HepG2 (cell line): ENCODE measurements at regions not wholly inside any gene's neighbourhood (a gene's known extent, or its start where the extent isn't known, plus 50 kb on each side); places are given as distances from the start of the nearest gene placed in this dataset.
A peak's percentile ranks its signal among the peaks of the same experiment; 100 is the strongest.
"Not testable (repeated sequence)": the region's sequence is repeated elsewhere in the genome, so short reads cannot be mapped to it uniquely, and the experiment has no call there.

Experiments
- ATAC-seq: fragments of 200-7000 bp; cut with Tn5 transposase; 3 replicates; pipeline ENCODE4 v1.9.1; 2020; ENCODE audit warnings: mild to moderate bottlenecking, moderate library complexity
- BruUV-seq: library from RNA; stranded (reverse); fragments of 400-500 nt; replicated peaks from 2 replicates; lab custom pipeline; 2021; lab: Mats Ljungman, UMichigan
- CTCF ChIA-PET: fragments of 300-600 bp; formaldehyde crosslinking; extraction: SDS; loops from one replicate; lab custom pipeline; 2021; ENCODE audit warnings: low total read pairs, inconsistent platforms, low intra/inter-chr PET ratio; lab: Yijun Ruan, JAX
- POLR2A ChIA-PET: fragments of 350-600 bp; sonication (Branson Sonifier 250); formaldehyde crosslinking; loops from one replicate; lab custom pipeline; 2020; ENCODE audit warnings: antibody characterized with exemption, inconsistent platforms; lab: Yijun Ruan, JAX
- DNase-seq: peaks from one replicate; pipeline ENCODE4 v3.0.0-alpha.2; 2015; ENCODE audit warnings: low spot score
- FAIRE-seq: peaks from 3 replicates; lab custom pipeline; 2011; peaks lifted over from hg19 to GRCh38; lab: Jason Lieb, UNC
- H2AFZ ChIP-seq: one replicate; pipeline ENCODE4 v1.6.1; 2011; ENCODE audit warnings: low read length, inconsistent platforms
- H3K27ac ChIP-seq: fragments of 300-600 bp; 3 replicates; pipeline ENCODE4 v1.8.0; 2011; ENCODE audit warnings: mixed run types, mild to moderate bottlenecking, mixed read lengths, low read length, inconsistent platforms; ENCODE audit not compliant: insufficient read depth; ENCODE audit errors: extremely low read length
- H3K27me3 ChIP-seq, 2 experiments: fragments of 200-600 bp in 1 of 2; 2 replicates in 1 of 2; 3 replicates in 1 of 2; pipeline versions ENCODE4 v1.6.0 to v1.8.0; 2011; ENCODE audit warnings: low read length in 2 of 2, mild to moderate bottlenecking in 2 of 2, moderate library complexity in 2 of 2, inconsistent platforms in 1 of 2; ENCODE audit not compliant: insufficient read depth in 2 of 2, control insufficient read depth in 1 of 2
- H3K36me3 ChIP-seq, 2 experiments: fragments of 200-600 bp in 1 of 2; replicated peaks in 1 of 2; 2 replicates in 1 of 2; 3 replicates in 1 of 2; pipeline versions ENCODE4 v1.5.1 to v1.8.0; 2011; ENCODE audit warnings: low read length in 2 of 2, inconsistent platforms in 1 of 2; ENCODE audit not compliant: insufficient read depth in 2 of 2, control insufficient read depth in 1 of 2
- H3K4me1 ChIP-seq: 2 replicates; pipeline ENCODE4 v1.5.1; 2012; ENCODE audit warnings: low read length, inconsistent platforms; ENCODE audit not compliant: insufficient read depth
- H3K4me2 ChIP-seq: 2 replicates; pipeline ENCODE4 v1.6.0; 2011; ENCODE audit warnings: low read depth, low read length, inconsistent platforms
- H3K4me3 ChIP-seq, 3 experiments: fragments of 200-600 bp in 1 of 3; sonication (generic), shearing (Covaris generic) in 1 of 3; replicated peaks in 1 of 3; 2 replicates each; pipeline ENCODE4 v1.5.1; 2011 to 2016; ENCODE audit warnings: low read length in 3 of 3, inconsistent platforms in 2 of 3, low read depth in 2 of 3, mild to moderate bottlenecking in 2 of 3, control low read depth in 1 of 3, mixed read lengths in 1 of 3; ENCODE audit not compliant: insufficient read depth in 1 of 3
- H3K79me2 ChIP-seq: one replicate; pipeline ENCODE4 v1.6.1; 2011; ENCODE audit warnings: low read length, inconsistent platforms; ENCODE audit not compliant: insufficient read depth
- H3K9ac ChIP-seq: 2 replicates; pipeline ENCODE4 v1.6.0; 2011; ENCODE audit warnings: mild to moderate bottlenecking, low read depth, low read length, inconsistent platforms; ENCODE audit not compliant: insufficient read depth
- H3K9me3 ChIP-seq: 2 replicates; pipeline ENCODE4 v1.5.1; 2012; ENCODE audit warnings: mild to moderate bottlenecking, low read length
- H4K20me1 ChIP-seq: 2 replicates; pipeline ENCODE4 v1.6.0; 2011; ENCODE audit warnings: inconsistent platforms, mild to moderate bottlenecking, low read length, moderate library complexity; ENCODE audit not compliant: insufficient read depth
- FOXA1 ChIP-seq, 2 experiments: fragments of 450-650 bp in 1 of 2; sonication (generic) in 1 of 2; formaldehyde crosslinking in 1 of 2; IDR thresholded peaks; 2 replicates each; pipeline versions ENCODE4 v1.4.0 to v1.6.1; 2016 to 2020; ENCODE audit warnings: missing genetic modification reagents in 1 of 2
- FOXA3 ChIP-seq: IDR thresholded peaks from 2 replicates; pipeline ENCODE4 v1.6.1; 2016; ENCODE audit warnings: missing genetic modification reagents, missing compliant biosample characterization
- FOXJ3 ChIP-seq: sonication (generic); formaldehyde crosslinking; IDR thresholded peaks from 2 replicates; pipeline ENCODE4 v1.4.0; 2020; ENCODE audit warnings: missing genetic modification reagents, mild to moderate bottlenecking, borderline replicate concordance
- FOXO1 ChIP-seq: sonication (generic); formaldehyde crosslinking; IDR thresholded peaks from 2 replicates; pipeline ENCODE4 v1.4.0; 2020; ENCODE audit warnings: missing genetic modification reagents
- FOXP1 ChIP-seq, 2 experiments: fragments of 450-650 bp in 1 of 2; IDR thresholded peaks; 2 replicates each; pipeline ENCODE4 v1.6.1; 2017 to 2018; ENCODE audit warnings: antibody characterized with exemption in 1 of 2
- ZNF281 ChIP-seq: sonication (generic); formaldehyde crosslinking; IDR thresholded peaks from 2 replicates; pipeline ENCODE4 v1.4.0; 2020; ENCODE audit warnings: missing genetic modification reagents, borderline replicate concordance
- ZNF687 ChIP-seq: sonication (generic); formaldehyde crosslinking; IDR thresholded peaks from 2 replicates; pipeline ENCODE4 v1.5.1; 2020; ENCODE audit warnings: mild to moderate bottlenecking, missing genetic modification reagents, moderate library complexity
- WGBS: methylation state at CpG from one replicate; pipeline ENCODE4 v1.1.6; 2017; ENCODE audit warnings: low lambda C conversion rate; 5-methylcytosine and 5-hydroxymethylcytosine counted together
- in situ Hi-C: cut with HindIII; loops from 2 replicates; pipeline ENCODE4 v1.10.0; 2017; ENCODE audit warnings: low pct_unique_long_range_greater_than_20kb; ENCODE audit not compliant: extremely low pct_ligation_motif_present
- intact Hi-C: fragments of 100-400 bp; cut with micrococcal nuclease; formaldehyde crosslinking; loops from one replicate; pipeline ENCODE4 v1.10.0; 2022; ENCODE audit not compliant: unreplicated experiment

- CTCF ChIA-PET, POLR2A ChIA-PET: not testable (repeated sequence)
Measured at GRCh38 chr10:78681141-78681540, 387.6 kb upstream of the ZMIZ1 start.

GRCh38 chr10:78681986-78682385, 386.8 kb upstream of the ZMIZ1 start:
- CTCF ChIA-PET; H3K27ac ChIP-seq; H3K27me3 ChIP-seq; H3K9me3 ChIP-seq; BruUV-seq; intact Hi-C loops; FAIRE-seq; H3K9ac ChIP-seq; H4K20me1 ChIP-seq; H3K4me2 ChIP-seq; POLR2A ChIA-PET; H2AFZ ChIP-seq; H3K36me3 ChIP-seq; H3K79me2 ChIP-seq; H3K4me3 ChIP-seq; in situ Hi-C loops; TF ChIP-seq FOXP1, FOXA1 (IDR thresholded peaks at IDR 0.05): not testable (repeated sequence)
- DNase-seq = peak; percentile 43
- ATAC-seq = peak; percentile 58
- WGBS = 8% methylated on average over 5 of the region's 10 CpGs
- H3K4me1 ChIP-seq = peaks cover 11% of the 10 kb centered on the region
- TF ChIP-seq ZNF687 (CRISPR knock-in tag) = 0 out of 2 replicates have a peak, but pooled peaks have one; percentile 12
- TF ChIP-seq FOXJ3 = 0 out of 2 replicates have a peak, but pooled peaks have one; percentile 21
- peak; percentile 74 for TF ChIP-seq FOXP1 (CRISPR knock-in tag; IDR thresholded peaks at IDR 0.05)
- peak; percentile 92 for TF ChIP-seq ZNF281 (CRISPR knock-in tag)
- TF ChIP-seq FOXO1 (CRISPR knock-in tag) = peak; percentile 32; the same call in 1 of the 2 replicates
- TF ChIP-seq FOXA1 (CRISPR knock-in tag; IDR thresholded peaks at IDR 0.05) = peak; percentile 67
- peak; percentile 67 for TF ChIP-seq FOXA3

More at GRCh38 chr10:78681141-78681540, 387.6 kb upstream of the ZMIZ1 start:
- H3K79me2 ChIP-seq, H3K4me2 ChIP-seq, intact Hi-C loops, H3K27ac ChIP-seq, DNase-seq, H2AFZ ChIP-seq, H3K9ac ChIP-seq, H4K20me1 ChIP-seq, FAIRE-seq, H3K9me3 ChIP-seq, H3K4me3 ChIP-seq, BruUV-seq, H3K36me3 ChIP-seq, ATAC-seq, H3K27me3 ChIP-seq, in situ Hi-C loops: not testable (repeated sequence)
- H3K4me1 ChIP-seq = peaks cover 11% of the 10 kb centered on the region
- 74% methylated on average over 7 of the region's 7 CpGs for WGBS
